Breast epithelium (tissue), 4 donors: ENCODE measurements at regions not wholly inside any gene's neighbourhood (a gene's known extent, or its start where the extent isn't known, plus 50 kb on each side); places are given as distances from the start of the nearest gene placed in this dataset.

ENCODE experiments used
- DNase-seq, 2 donors: peaks; one replicate each; pipeline ENCODE4 v3.0.0-alpha.2; 2019; ENCODE audit warnings: low spot score in 2 of 2
- H3K27ac ChIP-seq, 2 donors: fragments of 200-600 bp; sonication (generic) in 1 of 2; one replicate each; pipeline ENCODE4 v1.5.1; 2016 to 2019; ENCODE audit warnings: mild to moderate bottlenecking in 1 of 2
- H3K27me3 ChIP-seq, 2 donors: fragments of 200-600 bp; sonication (generic) in 1 of 2; one replicate each; pipeline versions ENCODE4 v1.5.1 to v1.6.0; 2017 to 2019; ENCODE audit warnings: control low read depth in 1 of 2, mild to moderate bottlenecking in 1 of 2
- H3K36me3 ChIP-seq: fragments of 200-600 bp; one replicate; pipeline ENCODE4 v1.5.1; 2019
- H3K4me1 ChIP-seq, 2 donors: fragments of 200-600 bp; sonication (generic); one replicate each; pipeline ENCODE4 v1.5.1; 2016 to 2019; ENCODE audit warnings: control low read depth in 1 of 2
- H3K4me3 ChIP-seq, 3 donors: fragments of 200-600 bp; sonication (generic); 1 replicate in 2 of 3; 2 replicates in 1 of 3; pipeline ENCODE4 v1.5.1; 2016 to 2019; ENCODE audit warnings: mild to moderate bottlenecking in 3 of 3, moderate library complexity in 2 of 3
- H3K9me3 ChIP-seq, 2 donors: fragments of 200-600 bp; sonication (generic) in 1 of 2; one replicate each; pipeline ENCODE4 v1.5.1; 2016 to 2019; ENCODE audit warnings: control low read depth in 1 of 2
- POLR2A ChIP-seq: fragments of 450-650 bp; IDR thresholded peaks from one replicate; pipeline ENCODE4 v1.6.1; 2016; ENCODE audit warnings: antibody characterized with exemption, mild to moderate bottlenecking, moderate library complexity
- POLR2AphosphoS5 ChIP-seq, 3 donors: sonication (generic); formaldehyde crosslinking; IDR thresholded peaks; one replicate each; pipeline ENCODE4 v1.6.1; 2017; ENCODE audit warnings: antibody characterized with exemption in 3 of 3
- intact Hi-C: fragments of 100-400 bp; cut with DNase I; formaldehyde crosslinking; loops from one replicate; pipeline ENCODE4 v1.15.1; 2023; ENCODE audit warnings: low total_unique reads
- TF ChIP-seq, protein P1 (sequence below), 3 donors: fragments of 450-650 bp; IDR thresholded peaks; one replicate each; pipeline ENCODE4 v1.5.1; 2016 to 2017; ENCODE audit warnings: antibody characterized with exemption in 3 of 3, mild to moderate bottlenecking in 3 of 3, moderate library complexity in 3 of 3

DNA sequence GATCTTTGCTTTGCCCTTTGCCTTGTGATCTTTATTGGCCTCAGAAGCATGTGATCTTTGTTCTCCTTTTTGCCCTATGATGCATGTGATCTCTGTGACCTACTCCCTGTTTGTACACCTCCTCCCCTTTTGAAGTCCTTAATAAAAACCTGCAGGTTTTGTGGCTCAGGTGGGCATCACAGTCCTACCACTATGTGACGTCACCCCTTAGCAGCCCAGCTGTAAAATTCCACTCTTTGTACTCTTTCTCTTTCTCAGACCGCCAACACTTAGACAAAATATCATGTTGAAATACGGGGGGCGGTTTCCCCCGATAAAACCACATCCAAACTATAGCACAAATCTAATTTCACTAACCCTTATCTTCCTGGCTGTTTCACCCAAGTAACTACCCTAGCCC is 76.7 kb upstream of the RAPGEF4 start:
- peaks cover 0 to 12% of the 10 kb centered on the region in 2 donors for H3K9me3 ChIP-seq
- no peak overlapping the region for H3K4me3 ChIP-seq
- H3K36me3 ChIP-seq = no peaks in the 10 kb centered on the region
- H3K27ac ChIP-seq = no peak overlapping the region
- H3K4me1 ChIP-seq = no peaks in the 10 kb centered on the region
- no peaks in the 10 kb centered on the region for H3K27me3 ChIP-seq
- intact Hi-C loops = no loop called here
- no peak for DNase-seq
- TF ChIP-seq POLR2AphosphoS5 (IDR thresholded peaks at IDR 0.05) (no peak), POLR2A (no peak)
- TF ChIP-seq, protein P1, sequence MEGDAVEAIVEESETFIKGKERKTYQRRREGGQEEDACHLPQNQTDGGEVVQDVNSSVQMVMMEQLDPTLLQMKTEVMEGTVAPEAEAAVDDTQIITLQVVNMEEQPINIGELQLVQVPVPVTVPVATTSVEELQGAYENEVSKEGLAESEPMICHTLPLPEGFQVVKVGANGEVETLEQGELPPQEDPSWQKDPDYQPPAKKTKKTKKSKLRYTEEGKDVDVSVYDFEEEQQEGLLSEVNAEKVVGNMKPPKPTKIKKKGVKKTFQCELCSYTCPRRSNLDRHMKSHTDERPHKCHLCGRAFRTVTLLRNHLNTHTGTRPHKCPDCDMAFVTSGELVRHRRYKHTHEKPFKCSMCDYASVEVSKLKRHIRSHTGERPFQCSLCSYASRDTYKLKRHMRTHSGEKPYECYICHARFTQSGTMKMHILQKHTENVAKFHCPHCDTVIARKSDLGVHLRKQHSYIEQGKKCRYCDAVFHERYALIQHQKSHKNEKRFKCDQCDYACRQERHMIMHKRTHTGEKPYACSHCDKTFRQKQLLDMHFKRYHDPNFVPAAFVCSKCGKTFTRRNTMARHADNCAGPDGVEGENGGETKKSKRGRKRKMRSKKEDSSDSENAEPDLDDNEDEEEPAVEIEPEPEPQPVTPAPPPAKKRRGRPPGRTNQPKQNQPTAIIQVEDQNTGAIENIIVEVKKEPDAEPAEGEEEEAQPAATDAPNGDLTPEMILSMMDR (IDR thresholded peaks at IDR 0.05) = no peak

DNA sequence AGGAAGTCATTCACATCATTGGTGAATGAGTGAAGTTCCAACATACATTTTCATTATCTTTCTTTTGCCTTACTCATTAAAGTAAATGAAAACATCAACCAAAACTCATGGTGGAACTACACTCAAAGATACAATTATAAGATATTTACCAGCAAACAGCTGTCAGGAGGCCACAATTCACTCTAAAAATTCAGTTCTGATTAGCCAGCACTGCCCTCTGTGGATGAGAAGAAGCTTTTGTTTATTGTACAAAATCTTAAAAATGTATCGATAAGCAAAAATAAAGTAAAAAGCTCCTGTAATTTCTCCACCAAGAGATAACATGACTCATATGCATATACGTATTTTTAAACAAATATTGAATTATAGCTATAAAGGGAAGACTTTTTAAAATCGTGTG is 73.5 kb upstream of the RAPGEF4 start:
- Histone ChIP-seq H3K9me3 (peaks cover 0 to 12% of the 10 kb centered on the region in 2 donors), H3K4me1 (no peaks in the 10 kb centered on the region), H3K27ac (no peak overlapping the region), H3K27me3 (no peaks in the 10 kb centered on the region), H3K36me3 (no peaks in the 10 kb centered on the region), H3K4me3 (no peak overlapping the region)
- TF ChIP-seq POLR2AphosphoS5 (IDR thresholded peaks at IDR 0.05) = no peak
- no peak for TF ChIP-seq POLR2A
- TF ChIP-seq, protein P1 (IDR thresholded peaks at IDR 0.05) = no peak
- DNase-seq = no peak
- intact Hi-C loops = no loop called here

DNA sequence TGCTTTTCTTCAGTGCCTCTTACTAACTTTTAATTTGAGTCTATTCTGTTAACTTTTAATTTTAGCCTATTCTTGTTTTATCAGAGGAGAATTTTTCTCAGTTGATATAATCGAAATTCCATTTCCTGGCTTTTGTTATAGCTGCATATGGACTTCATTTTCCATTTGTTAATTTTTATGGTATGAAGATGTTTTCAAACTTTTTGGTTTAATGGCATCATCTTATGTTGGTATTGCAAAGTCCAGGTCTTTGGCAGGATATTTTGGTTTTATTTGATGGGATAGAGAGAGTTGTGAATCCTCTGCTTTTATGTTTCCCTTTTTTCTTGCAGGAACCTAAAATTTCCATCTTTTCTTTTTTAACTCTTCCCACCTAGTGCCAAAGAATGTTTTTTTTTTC is 70.9 kb upstream of the RAPGEF4 start:
- Histone ChIP-seq H3K9me3 (no peaks in the 10 kb centered on the region), H3K27me3 (no peaks in the 10 kb centered on the region), H3K27ac (no peak overlapping the region), H3K4me3 (no peak overlapping the region), H3K36me3 (no peaks in the 10 kb centered on the region), H3K4me1 (no peaks in the 10 kb centered on the region)
- intact Hi-C loops = no loop called here
- TF ChIP-seq, protein P1 (IDR thresholded peaks at IDR 0.05) = no peak
- TF ChIP-seq POLR2A (no peak), POLR2AphosphoS5 (IDR thresholded peaks at IDR 0.05) (no peak)
- no peak for DNase-seq

- TF ChIP-seq POLR2AphosphoS5 (IDR thresholded peaks at IDR 0.05) (no peak), POLR2A (no peak)
- TF ChIP-seq, protein P1 (IDR thresholded peaks at IDR 0.05) = no peak
- no peak overlapping the region for H3K4me3 ChIP-seq
- no peak for DNase-seq
- intact Hi-C loops = no loop called here
- H3K4me1 ChIP-seq = no peaks in the 10 kb centered on the region
- no peaks in the 10 kb centered on the region for H3K27me3 ChIP-seq
- H3K9me3 ChIP-seq = no peaks in the 10 kb centered on the region
- no peaks in the 10 kb centered on the region for H3K36me3 ChIP-seq
- H3K27ac ChIP-seq = no peak overlapping the region
Observed at GRCh38 chr2:172667581-172668325, 67.9 kb upstream of the RAPGEF4 start.

DNA sequence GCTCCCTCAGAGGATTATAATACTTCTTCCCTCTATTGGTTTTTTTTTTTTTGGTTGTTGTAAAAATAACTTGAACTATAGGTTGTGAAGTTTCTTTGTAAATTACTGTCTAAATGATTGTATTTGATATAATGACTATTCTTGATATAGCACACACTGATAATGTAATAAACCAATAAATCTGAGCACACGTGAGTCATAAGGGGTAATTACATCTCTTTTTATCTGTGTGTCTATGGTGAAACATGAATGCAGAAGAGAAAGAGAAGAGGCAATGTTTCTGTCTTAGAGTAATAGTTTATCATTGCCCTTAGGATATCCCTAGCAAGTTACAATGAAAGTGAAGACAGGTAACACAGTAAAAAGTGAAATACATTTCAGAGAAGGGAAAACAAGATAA is 64.1 kb upstream of the RAPGEF4 start:
- H3K4me1 ChIP-seq = no peaks in the 10 kb centered on the region
- H3K27ac ChIP-seq = no peak overlapping the region
- TF ChIP-seq, protein P1 (IDR thresholded peaks at IDR 0.05) = no peak
- TF ChIP-seq POLR2A (no peak), POLR2AphosphoS5 (IDR thresholded peaks at IDR 0.05) (no peak)
- no peaks in the 10 kb centered on the region for H3K27me3 ChIP-seq
- intact Hi-C loops = loop anchor here (10.0 kb wide), 1 partner anchor 1647 kb away; no protein-coding TSS in a partner anchor
- no peak for DNase-seq
- no peak overlapping the region for H3K4me3 ChIP-seq
- no peaks in the 10 kb centered on the region for H3K36me3 ChIP-seq
- peaks cover 0 to 10% of the 10 kb centered on the region in 2 donors for H3K9me3 ChIP-seq
